ENCODE measurements at regions not wholly inside any gene's neighbourhood (a gene's known extent, or its start where the extent isn't known, plus 50 kb on each side); places are given as distances from the start of the nearest gene placed in this dataset.
"Not testable (repeated sequence)": the region's sequence is repeated elsewhere in the genome, so short reads cannot be mapped to it uniquely, and the experiment has no call there.

DNA sequence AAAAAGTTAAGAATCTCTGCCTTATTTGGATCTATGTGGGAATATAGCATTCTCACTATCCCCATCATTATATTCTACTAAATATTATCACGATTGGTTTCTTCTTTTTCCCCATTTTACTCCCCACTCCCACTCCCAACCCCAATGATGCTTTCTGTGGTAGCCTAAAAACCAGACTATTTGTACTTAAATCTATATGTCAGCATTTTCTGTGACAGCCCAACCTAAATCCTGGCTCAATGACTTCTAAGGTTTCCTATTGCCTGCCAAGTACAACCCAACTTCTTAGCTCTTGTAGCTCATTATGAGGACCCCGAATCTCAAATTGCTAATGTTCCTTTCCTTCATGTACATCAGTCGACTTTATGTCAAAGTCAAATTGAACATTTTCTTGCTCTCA is 598.6 kb downstream of the XPNPEP1 start:
- no peak overlapping the region for H3K4me3 ChIP-seq (ENCODE audit: low read depth, low read length)
- TF ChIP-seq, protein P1, sequence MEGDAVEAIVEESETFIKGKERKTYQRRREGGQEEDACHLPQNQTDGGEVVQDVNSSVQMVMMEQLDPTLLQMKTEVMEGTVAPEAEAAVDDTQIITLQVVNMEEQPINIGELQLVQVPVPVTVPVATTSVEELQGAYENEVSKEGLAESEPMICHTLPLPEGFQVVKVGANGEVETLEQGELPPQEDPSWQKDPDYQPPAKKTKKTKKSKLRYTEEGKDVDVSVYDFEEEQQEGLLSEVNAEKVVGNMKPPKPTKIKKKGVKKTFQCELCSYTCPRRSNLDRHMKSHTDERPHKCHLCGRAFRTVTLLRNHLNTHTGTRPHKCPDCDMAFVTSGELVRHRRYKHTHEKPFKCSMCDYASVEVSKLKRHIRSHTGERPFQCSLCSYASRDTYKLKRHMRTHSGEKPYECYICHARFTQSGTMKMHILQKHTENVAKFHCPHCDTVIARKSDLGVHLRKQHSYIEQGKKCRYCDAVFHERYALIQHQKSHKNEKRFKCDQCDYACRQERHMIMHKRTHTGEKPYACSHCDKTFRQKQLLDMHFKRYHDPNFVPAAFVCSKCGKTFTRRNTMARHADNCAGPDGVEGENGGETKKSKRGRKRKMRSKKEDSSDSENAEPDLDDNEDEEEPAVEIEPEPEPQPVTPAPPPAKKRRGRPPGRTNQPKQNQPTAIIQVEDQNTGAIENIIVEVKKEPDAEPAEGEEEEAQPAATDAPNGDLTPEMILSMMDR (conservative IDR thresholded peaks at IDR 0.05; ENCODE audit: low read depth, low read length): no peak
- DNase-seq (ENCODE audit: low read depth): no peak

DNA sequence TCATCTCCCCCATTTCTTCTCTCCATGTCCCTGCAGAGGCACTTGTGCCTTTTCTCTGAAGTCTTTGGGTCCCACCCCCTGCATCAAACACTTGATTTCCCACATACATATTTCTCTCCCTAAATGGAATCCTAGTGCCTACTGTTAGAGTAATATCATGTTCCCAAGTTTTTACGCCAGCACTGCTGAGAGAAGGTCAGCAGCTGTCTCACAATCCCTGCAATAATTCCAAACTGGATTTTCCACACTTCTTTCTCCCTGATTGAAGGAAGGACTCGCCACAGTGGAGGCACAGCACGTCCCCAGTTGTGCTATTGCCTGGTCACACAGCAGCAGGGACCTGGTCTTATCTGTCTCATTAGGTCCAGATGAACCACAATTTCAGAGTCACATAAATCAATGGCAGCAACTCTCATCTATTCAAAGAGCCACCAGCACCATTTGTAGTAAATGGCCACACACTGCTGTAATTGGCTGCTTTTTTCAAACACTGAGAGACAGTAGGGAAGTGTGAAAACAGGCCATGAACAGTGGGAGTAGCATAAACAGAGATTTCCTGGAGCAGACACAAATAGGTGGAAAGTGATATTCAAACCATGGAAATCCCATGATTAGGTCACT is 605.5 kb downstream of the XPNPEP1 start:
- TF ChIP-seq, protein P1 (conservative IDR thresholded peaks at IDR 0.05; ENCODE audit: low read depth, low read length): no peak
- no peak for DNase-seq (ENCODE audit: low read depth)
- H3K4me3 ChIP-seq (ENCODE audit: low read depth, low read length): no peak overlapping the region

DNA sequence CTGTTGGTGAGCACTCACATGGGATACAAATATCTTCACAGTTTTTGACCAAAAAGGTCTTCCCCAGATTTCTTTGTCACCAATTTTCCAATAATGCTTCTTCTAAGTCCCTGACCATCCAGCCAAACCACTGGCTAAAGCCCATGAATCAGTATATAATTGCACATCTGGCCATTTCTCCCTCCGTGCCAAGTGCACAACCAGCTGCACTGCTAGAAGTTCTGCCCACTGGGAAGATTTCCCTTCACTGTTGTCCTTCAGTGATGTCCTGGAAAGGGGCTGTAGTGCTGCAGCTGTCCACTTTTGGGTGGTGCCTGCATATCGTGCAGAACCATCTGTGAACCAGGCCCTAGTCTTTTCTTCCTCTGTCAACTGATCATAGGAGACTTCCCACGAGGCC is 609.3 kb downstream of the XPNPEP1 start:
- H3K4me3 ChIP-seq (ENCODE audit: low read depth, low read length); DNase-seq (ENCODE audit: low read depth): not testable (repeated sequence)

DNA sequence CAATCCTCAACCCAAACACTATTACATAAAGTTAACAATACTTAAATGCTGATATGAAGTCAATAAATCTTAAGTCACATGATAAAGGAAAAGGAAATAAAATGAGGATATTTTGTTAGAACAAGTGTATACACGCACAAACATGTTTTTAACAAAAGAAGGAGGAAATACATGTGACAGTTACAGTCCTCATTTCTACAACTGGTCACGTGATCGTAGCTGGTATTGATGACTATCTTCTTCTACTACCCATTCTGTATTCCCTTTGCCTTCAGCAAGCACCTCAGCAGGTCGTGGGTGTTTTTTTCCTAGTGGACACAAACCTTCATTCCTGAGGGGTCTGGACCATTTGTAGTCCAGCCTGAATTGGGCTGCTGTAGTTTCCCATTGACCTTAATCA is 610.8 kb downstream of the XPNPEP1 start:
- H3K4me3 ChIP-seq (ENCODE audit: low read depth, low read length); DNase-seq (ENCODE audit: low read depth): not testable (repeated sequence)

DNA sequence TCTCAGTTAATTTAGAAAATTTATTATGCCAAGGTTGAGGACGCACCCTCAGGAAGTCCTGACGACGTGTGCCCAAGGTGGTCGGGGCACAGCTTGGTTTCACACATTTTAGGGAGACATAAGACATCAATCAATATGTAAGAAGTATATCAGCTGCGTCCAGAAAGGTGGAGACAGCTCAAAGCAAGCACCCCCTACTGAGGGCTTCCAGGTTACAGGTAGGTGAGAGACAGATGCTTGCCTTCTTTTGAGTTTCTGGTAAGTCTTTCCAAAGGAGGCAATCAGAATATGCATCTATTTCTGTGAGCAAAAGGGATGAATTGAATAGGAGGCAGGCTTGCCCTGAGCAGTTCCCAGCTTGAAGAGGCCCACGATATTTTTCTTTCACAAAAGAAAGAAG is 614.3 kb downstream of the XPNPEP1 start:
- no peak overlapping the region for H3K4me3 ChIP-seq (ENCODE audit: low read depth, low read length)
- TF ChIP-seq, protein P1 (conservative IDR thresholded peaks at IDR 0.05; ENCODE audit: low read depth, low read length): no peak
- no peak for DNase-seq (ENCODE audit: low read depth)

DNA sequence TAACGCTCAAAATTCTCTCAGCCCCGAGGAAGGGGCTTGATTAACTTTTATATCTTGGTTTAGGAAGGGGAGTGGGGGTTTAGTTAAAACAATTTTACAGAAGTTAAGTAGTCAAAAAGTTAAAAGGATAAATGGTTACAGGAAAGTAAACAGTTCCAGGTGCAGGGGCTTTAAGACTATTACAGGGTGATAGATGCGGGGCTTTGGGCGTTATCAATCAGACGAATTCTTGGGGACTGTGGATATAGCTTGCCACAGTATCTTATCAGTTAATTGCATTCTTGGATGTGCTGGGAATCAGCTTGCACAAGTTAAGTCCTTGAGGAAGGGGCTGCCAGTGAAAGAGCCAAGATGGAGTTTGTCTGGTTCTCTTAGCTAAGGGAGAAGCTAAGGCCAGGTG is 616.2 kb downstream of the XPNPEP1 start:
- not testable (repeated sequence) for H3K4me3 ChIP-seq (ENCODE audit: low read depth, low read length); DNase-seq (ENCODE audit: low read depth)

DNA sequence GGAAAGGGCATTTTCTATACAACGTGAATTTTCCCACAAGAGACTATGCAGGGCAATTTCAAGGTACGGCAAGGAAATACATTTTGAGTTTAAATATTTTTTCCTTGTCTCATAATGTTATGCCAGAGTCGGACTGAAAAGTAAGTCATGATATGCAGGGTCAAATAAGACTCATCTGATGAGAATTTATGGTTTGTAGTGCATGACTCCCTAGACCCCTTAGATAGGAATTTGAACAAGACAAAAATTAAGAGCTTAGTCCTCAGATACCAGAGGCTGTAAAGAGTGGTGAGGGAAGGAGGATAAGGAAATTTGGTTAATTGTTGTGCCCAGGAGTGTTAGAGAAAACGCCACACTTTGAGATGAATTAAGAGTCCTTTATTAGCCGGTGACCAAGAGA is 616.6 kb downstream of the XPNPEP1 start:
- TF ChIP-seq, protein P1 (conservative IDR thresholded peaks at IDR 0.05; ENCODE audit: low read depth, low read length): no peak
- DNase-seq (ENCODE audit: low read depth): no peak

DNA sequence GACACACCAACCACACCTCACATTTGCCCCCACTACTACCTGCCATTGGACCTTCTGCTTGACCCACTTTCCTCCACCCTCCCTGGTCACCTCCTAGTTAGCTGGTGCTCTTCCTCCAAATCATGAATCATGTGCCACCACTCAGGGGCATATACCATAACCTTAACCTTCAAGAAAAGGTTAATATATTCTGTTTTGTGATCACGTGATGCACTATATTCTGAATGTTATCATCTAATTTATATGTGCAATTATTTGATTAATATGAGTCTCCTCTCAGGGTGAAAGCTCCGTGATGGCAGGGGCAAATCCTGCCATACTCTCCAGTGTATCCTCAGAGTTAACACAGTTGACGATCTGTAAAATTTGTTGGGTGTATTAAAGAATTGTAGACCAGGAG is 635.5 kb downstream of the XPNPEP1 start:
- DNase-seq (ENCODE audit: low read depth): no peak
- TF ChIP-seq, protein P1 (conservative IDR thresholded peaks at IDR 0.05; ENCODE audit: low read depth, low read length): no peak
- no peak overlapping the region for H3K4me3 ChIP-seq (ENCODE audit: low read depth, low read length)

More for the DNA sequence above, 616.6 kb downstream of the XPNPEP1 start:
- H3K4me3 ChIP-seq (ENCODE audit: low read depth, low read length): no peak overlapping the region

DNA sequence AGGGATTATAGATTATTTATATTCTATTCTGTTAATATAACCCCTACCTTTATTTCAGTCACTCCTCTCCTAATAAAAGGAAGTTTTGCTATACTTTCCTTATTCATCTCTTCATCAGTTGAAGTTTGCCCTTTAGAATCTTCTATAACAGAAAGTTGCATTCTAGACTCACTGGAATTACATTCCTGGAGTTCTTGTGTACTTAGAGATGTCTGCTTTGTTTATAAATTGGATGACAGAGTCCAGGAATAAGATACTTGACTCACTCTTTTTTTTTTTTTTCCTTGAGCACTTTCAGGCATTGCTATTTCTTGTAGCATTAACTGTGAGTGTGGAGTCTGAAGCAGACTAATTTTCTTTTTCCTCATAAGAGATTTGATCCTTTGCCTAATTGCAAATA is 640.8 kb downstream of the XPNPEP1 start:
- TF ChIP-seq, protein P1 (conservative IDR thresholded peaks at IDR 0.05; ENCODE audit: low read depth, low read length): no peak
- no peak overlapping the region for H3K4me3 ChIP-seq (ENCODE audit: low read depth, low read length)
- peak; percentile 77 for DNase-seq (ENCODE audit: low read depth)
